B cell (primary cell): ENCODE measurements at regions not wholly inside any gene's neighbourhood (a gene's known extent, or its start where the extent isn't known, plus 50 kb on each side); places are given as distances from the start of the nearest gene placed in this dataset.

Experiments
- ATAC-seq: fragments of 200-7000 bp; cut with Tn5 transposase; one replicate; pipeline ENCODE4 v1.10.0; 2021; ENCODE audit warnings: low read depth, mild to moderate bottlenecking, moderate number of reproducible peaks, moderate library complexity
- CTCF ChIA-PET: fragments of 350-600 bp; sonication (Branson Sonifier 250); formaldehyde crosslinking; loops from one replicate; lab custom pipeline; 2021; ENCODE audit warnings: antibody characterized with exemption, inconsistent platforms; lab: Charles Lee
- POLR2A ChIA-PET: fragments of 350-600 bp; sonication (Branson Sonifier 250); formaldehyde crosslinking; loops from one replicate; lab custom pipeline; 2021; ENCODE audit warnings: antibody characterized with exemption; lab: Charles Lee
- DNase-seq: peaks from one replicate; pipeline ENCODE4 v3.0.0; 2013
- H2AFZ ChIP-seq: 2 replicates; pipeline ENCODE4 v1.6.1; 2012; ENCODE audit warnings: mild to moderate bottlenecking, low read depth, low read length; ENCODE audit not compliant: insufficient read depth, poor library complexity, severe bottlenecking
- H3K27ac ChIP-seq, 2 donors: 1 replicate in 1 of 2; 2 replicates in 1 of 2; pipeline ENCODE4 v1.5.1; 2012 to 2013; ENCODE audit warnings: low read length in 2 of 2, mild to moderate bottlenecking in 2 of 2, moderate library complexity in 1 of 2
- H3K27me3 ChIP-seq, 4 experiments: fragments of 200-600 bp in 1 of 4; sonication (generic) in 1 of 4; replicated peaks in 1 of 4; 1 replicate in 2 of 4; 2 replicates in 2 of 4; pipeline versions ENCODE4 v1.6.1 to v1.7.0; 2013 to 2016; ENCODE audit warnings: low read length in 3 of 4, mild to moderate bottlenecking in 2 of 4, mixed read lengths in 1 of 4, moderate library complexity in 1 of 4; ENCODE audit not compliant: insufficient read depth in 4 of 4, control insufficient read depth in 3 of 4; ENCODE audit errors: control extremely low read depth in 1 of 4
- H3K36me3 ChIP-seq, 2 experiments: replicated peaks in 1 of 2; 1 replicate in 1 of 2; 2 replicates in 1 of 2; pipeline versions ENCODE4 v1.6.1 to v1.7.1; 2013; ENCODE audit warnings: low read length in 1 of 2; ENCODE audit not compliant: insufficient read depth in 2 of 2, control insufficient read depth in 1 of 2; ENCODE audit errors: control extremely low read depth in 1 of 2, extremely low read depth in 1 of 2
- H3K4me1 ChIP-seq, 2 donors: fragments of 200-600 bp in 1 of 2; sonication (generic) in 1 of 2; 1 replicate in 1 of 2; 2 replicates in 1 of 2; pipeline versions ENCODE4 v1.5.1 to v1.6.1; 2013 to 2017; ENCODE audit warnings: low read length in 2 of 2; ENCODE audit not compliant: control insufficient read depth in 2 of 2, insufficient read depth in 2 of 2
- H3K4me2 ChIP-seq: replicated peaks from 2 replicates; pipeline ENCODE3; 2012; ENCODE audit warnings: mild to moderate bottlenecking, low read depth, low read length; ENCODE audit not compliant: poor library complexity, severe bottlenecking
- H3K4me3 ChIP-seq, 5 experiments: fragments of 200-600 bp in 1 of 5; sonication (generic) in 1 of 5; 1 replicate in 3 of 5; 2 replicates in 2 of 5; pipeline versions ENCODE4 v1.5.1 to v1.7.0; 2011 to 2016; ENCODE audit warnings: low read length in 4 of 5, mild to moderate bottlenecking in 4 of 5, low read depth in 2 of 5, control low read depth in 1 of 5, moderate library complexity in 1 of 5; ENCODE audit not compliant: insufficient read depth in 1 of 5; ENCODE audit errors: control extremely low read depth in 1 of 5, extremely low read depth in 1 of 5
- H3K79me2 ChIP-seq: fragments of 200-600 bp; sonication (generic); one replicate; pipeline ENCODE4 v1.6.0; 2016; ENCODE audit warnings: low read length; ENCODE audit not compliant: control insufficient read depth, insufficient read depth
- H3K9ac ChIP-seq: fragments of 200-600 bp; sonication (generic); 2 replicates; pipeline ENCODE4 v1.6.1; 2017; ENCODE audit warnings: mild to moderate bottlenecking, low read length, moderate library complexity
- H3K9me3 ChIP-seq, 3 donors: one replicate each; pipeline versions ENCODE4 v1.6.1 to v1.7.1; 2013; ENCODE audit warnings: low read length in 2 of 3; ENCODE audit not compliant: control insufficient read depth in 2 of 3, insufficient read depth in 1 of 3; ENCODE audit errors: control extremely low read depth in 1 of 3
- H4K20me1 ChIP-seq: 2 replicates; pipeline ENCODE4 v1.6.0; 2012; ENCODE audit warnings: mild to moderate bottlenecking, low read length; ENCODE audit not compliant: insufficient read depth, control insufficient read depth, poor library complexity, severe bottlenecking
- H3K27ac Mint-ChIP-seq: one replicate; pipeline ENCODE4 v1.8.0; 2021; ENCODE audit warnings: mixed read lengths
- H3K27me3 Mint-ChIP-seq: one replicate; pipeline ENCODE4 v1.8.0; 2021; ENCODE audit warnings: mixed read lengths
- H3K4me1 Mint-ChIP-seq: one replicate; pipeline ENCODE4 v1.8.0; 2021; ENCODE audit warnings: mixed read lengths
- H3K4me3 Mint-ChIP-seq: one replicate; pipeline ENCODE4 v1.8.0; 2021; ENCODE audit warnings: mixed read lengths
- H3K9me3 Mint-ChIP-seq: one replicate; pipeline ENCODE4 v1.8.0; 2022; ENCODE audit warnings: mixed read lengths; ENCODE audit not compliant: insufficient read depth
- EZH2 ChIP-seq: IDR thresholded peaks from 2 replicates; pipeline ENCODE4 v1.6.1; 2012; ENCODE audit warnings: borderline replicate concordance, low read depth, mild to moderate bottlenecking, moderate library complexity, low read length; ENCODE audit not compliant: insufficient read depth, poor library complexity, severe bottlenecking
- WGBS: methylation state at CpG from one replicate; pipeline ENCODE4 v1.1.5; 2013; ENCODE audit warnings: missing lambda C conversion rate; ENCODE audit not compliant: insufficient coverage; 5-methylcytosine and 5-hydroxymethylcytosine counted together
- intact Hi-C: fragments of 100-400 bp; cut with micrococcal nuclease; formaldehyde crosslinking; loops from one replicate; pipeline ENCODE4 v1.10.0; 2022
- TF ChIP-seq, protein P1 (sequence below): fragments of 200-600 bp; IDR thresholded peaks from one replicate; pipeline ENCODE4 v1.8.0; 2022; ENCODE audit warnings: antibody characterized with exemption, mild to moderate bottlenecking

DNA sequence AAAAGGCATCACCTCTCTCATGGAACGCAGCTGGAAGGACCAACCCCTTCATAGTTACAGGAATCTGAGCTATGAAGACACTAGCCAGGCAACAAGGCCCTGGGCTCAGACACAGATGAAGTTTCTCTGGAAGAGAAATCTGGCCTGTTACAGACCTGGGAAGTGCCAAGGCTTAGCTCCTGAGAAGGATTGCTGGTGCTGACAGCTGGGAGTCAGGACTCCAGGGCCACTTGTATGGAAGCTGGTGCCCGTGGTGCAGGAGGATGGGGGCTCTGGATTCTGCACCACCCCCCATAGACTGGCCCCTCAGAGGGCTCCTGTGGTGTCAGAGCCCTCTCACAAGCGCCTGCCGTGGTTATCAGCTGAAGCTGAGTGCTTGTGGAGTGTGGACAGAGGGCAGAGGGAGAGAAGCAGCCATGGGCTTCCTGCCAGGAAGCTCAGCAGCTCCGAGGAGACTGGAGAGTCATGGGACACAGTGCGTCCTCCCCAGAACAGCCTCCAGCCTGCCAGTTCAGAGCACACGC, 87.3 kb upstream of the LCLAT1 start:
- no peaks in the 10 kb centered on the region for H3K36me3 ChIP-seq
- DNase-seq (no peak), ATAC-seq (no peak)
- H3K4me2 ChIP-seq = no peak overlapping the region
- Mint-ChIP-seq H3K4me3 (no peak overlapping the region), H3K9me3 (no peaks in the 10 kb centered on the region), H3K27me3 (no peaks in the 10 kb centered on the region), H3K27ac (no peak overlapping the region), H3K4me1 (peaks cover 9% of the 10 kb centered on the region)
- WGBS = 71% methylated on average over 4 of the region's 7 CpGs
- POLR2A ChIA-PET = interaction anchor here (0.6 to 0.9 kb wide), 2 partner anchors 13 to 128 kb away, joined by 3 read pairs; no protein-coding TSS in a partner anchor
- no peak overlapping the region for H3K4me3 ChIP-seq
- intact Hi-C loops = no loop called here
- H4K20me1 ChIP-seq = no peaks in the 10 kb centered on the region
- peaks cover 5 to 18% of the 10 kb centered on the region in 2 donors for H3K4me1 ChIP-seq
- no peaks in the 10 kb centered on the region for H3K79me2 ChIP-seq
- no peak overlapping the region for H3K27ac ChIP-seq
- H3K27me3 ChIP-seq = no peaks in the 10 kb centered on the region
- TF ChIP-seq, protein P1, sequence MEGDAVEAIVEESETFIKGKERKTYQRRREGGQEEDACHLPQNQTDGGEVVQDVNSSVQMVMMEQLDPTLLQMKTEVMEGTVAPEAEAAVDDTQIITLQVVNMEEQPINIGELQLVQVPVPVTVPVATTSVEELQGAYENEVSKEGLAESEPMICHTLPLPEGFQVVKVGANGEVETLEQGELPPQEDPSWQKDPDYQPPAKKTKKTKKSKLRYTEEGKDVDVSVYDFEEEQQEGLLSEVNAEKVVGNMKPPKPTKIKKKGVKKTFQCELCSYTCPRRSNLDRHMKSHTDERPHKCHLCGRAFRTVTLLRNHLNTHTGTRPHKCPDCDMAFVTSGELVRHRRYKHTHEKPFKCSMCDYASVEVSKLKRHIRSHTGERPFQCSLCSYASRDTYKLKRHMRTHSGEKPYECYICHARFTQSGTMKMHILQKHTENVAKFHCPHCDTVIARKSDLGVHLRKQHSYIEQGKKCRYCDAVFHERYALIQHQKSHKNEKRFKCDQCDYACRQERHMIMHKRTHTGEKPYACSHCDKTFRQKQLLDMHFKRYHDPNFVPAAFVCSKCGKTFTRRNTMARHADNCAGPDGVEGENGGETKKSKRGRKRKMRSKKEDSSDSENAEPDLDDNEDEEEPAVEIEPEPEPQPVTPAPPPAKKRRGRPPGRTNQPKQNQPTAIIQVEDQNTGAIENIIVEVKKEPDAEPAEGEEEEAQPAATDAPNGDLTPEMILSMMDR = no peak
- no peak for TF ChIP-seq EZH2
- H3K9me3 ChIP-seq = no peaks in the 10 kb centered on the region
- H3K9ac ChIP-seq = no peak overlapping the region
- CTCF ChIA-PET = interaction anchor here (1.4 kb wide), 1 partner anchor 78 kb away, joined by 3 read pairs; no protein-coding TSS in a partner anchor
- no peak overlapping the region for H2AFZ ChIP-seq

DNA sequence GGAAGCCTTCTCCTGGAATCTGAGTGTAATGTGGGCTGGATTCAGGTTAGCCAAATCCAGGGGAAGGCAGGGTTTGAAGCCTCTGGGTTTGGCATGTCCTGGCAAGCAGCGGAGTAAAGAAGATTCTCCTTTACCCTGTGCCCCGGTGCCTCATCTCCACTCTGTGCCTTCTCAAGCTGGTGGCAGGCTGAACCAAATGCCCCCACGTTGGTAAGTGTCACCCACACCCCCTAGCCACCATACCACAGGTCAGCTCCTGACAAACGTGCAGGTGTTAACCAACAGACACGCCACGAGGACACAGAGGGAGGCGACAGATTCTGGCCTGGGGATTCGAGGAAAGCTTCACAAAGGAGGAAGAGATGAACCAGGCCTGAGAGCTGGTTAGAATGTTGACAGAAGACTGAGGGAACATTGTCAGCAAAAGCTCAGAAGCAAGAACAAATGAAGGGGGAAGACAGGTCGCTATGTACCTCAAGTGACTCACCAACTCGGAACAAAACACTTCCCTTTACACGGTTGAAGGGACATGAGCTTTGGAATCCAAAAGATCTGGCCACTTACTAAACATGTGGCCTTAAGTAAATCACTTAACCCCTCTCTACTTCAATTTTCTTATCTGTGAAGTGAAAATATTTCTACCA, 85.2 kb upstream of the LCLAT1 start:
- Histone ChIP-seq H3K4me2 (no peak overlapping the region), H3K27ac (no peak overlapping the region), H3K4me3 (no peak overlapping the region), H3K9me3 (no peaks in the 10 kb centered on the region), H3K9ac (no peak overlapping the region), H3K36me3 (no peaks in the 10 kb centered on the region), H3K4me1 (peaks cover 16 to 30% of the 10 kb centered on the region in 2 donors), H3K79me2 (no peaks in the 10 kb centered on the region), H2AFZ (no peak overlapping the region), H4K20me1 (no peaks in the 10 kb centered on the region), H3K27me3 (no peaks in the 10 kb centered on the region)
- intact Hi-C loops = no loop called here
- Mint-ChIP-seq H3K27ac (no peak overlapping the region), H3K9me3 (peaks cover 2% of the 10 kb centered on the region), H3K27me3 (no peaks in the 10 kb centered on the region), H3K4me1 (peaks cover 20% of the 10 kb centered on the region), H3K4me3 (no peak overlapping the region)
- TF ChIP-seq, protein P1 = no peak
- TF ChIP-seq EZH2 = no peak
- 78% methylated on average over 6 of the region's 11 CpGs for WGBS
- CTCF ChIA-PET = interaction anchor here (0.8 to 1.5 kb wide), 4 partner anchors 112 to 350 kb away, joined by 3 to 4 read pairs (median 4); no protein-coding TSS in a partner anchor
- POLR2A ChIA-PET = no interaction called here
- no peak for DNase-seq
- ATAC-seq = no peak
